ENCODE measurements at regions not wholly inside any gene's neighbourhood (a gene's known extent, or its start where the extent isn't known, plus 50 kb on each side); places are given as distances from the start of the nearest gene placed in this dataset.

- no peaks in the 10 kb centered on the region for H3K27me3 ChIP-seq
- 62 to 71% methylated on average over 5 of the region's 5 CpGs for WGBS, 2 donors
- no peaks in the 10 kb centered on the region for H3K4me1 ChIP-seq
- no peaks in the 10 kb centered on the region for H3K9me3 ChIP-seq
- H3K4me3 ChIP-seq, result no peak overlapping the region
- intact Hi-C loops (cut with DNase I), result no loop called here
- H3K36me3 ChIP-seq, result no peaks in the 10 kb centered on the region
- DNase-seq, result no peak
- no peak overlapping the region for H3K27ac ChIP-seq
- TF ChIP-seq POLR2AphosphoS5 (IDR thresholded peaks at IDR 0.05) (no peak), EP300 (IDR thresholded peaks at IDR 0.05) (no peak), POLR2A (IDR thresholded peaks at IDR 0.05) (no peak)
- TF ChIP-seq, protein P1, sequence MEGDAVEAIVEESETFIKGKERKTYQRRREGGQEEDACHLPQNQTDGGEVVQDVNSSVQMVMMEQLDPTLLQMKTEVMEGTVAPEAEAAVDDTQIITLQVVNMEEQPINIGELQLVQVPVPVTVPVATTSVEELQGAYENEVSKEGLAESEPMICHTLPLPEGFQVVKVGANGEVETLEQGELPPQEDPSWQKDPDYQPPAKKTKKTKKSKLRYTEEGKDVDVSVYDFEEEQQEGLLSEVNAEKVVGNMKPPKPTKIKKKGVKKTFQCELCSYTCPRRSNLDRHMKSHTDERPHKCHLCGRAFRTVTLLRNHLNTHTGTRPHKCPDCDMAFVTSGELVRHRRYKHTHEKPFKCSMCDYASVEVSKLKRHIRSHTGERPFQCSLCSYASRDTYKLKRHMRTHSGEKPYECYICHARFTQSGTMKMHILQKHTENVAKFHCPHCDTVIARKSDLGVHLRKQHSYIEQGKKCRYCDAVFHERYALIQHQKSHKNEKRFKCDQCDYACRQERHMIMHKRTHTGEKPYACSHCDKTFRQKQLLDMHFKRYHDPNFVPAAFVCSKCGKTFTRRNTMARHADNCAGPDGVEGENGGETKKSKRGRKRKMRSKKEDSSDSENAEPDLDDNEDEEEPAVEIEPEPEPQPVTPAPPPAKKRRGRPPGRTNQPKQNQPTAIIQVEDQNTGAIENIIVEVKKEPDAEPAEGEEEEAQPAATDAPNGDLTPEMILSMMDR (IDR thresholded peaks at IDR 0.05), result no peak
Observed at GRCh38 chr13:22127277-22128164, 456.6 kb downstream of the FGF9 start.

DNA sequence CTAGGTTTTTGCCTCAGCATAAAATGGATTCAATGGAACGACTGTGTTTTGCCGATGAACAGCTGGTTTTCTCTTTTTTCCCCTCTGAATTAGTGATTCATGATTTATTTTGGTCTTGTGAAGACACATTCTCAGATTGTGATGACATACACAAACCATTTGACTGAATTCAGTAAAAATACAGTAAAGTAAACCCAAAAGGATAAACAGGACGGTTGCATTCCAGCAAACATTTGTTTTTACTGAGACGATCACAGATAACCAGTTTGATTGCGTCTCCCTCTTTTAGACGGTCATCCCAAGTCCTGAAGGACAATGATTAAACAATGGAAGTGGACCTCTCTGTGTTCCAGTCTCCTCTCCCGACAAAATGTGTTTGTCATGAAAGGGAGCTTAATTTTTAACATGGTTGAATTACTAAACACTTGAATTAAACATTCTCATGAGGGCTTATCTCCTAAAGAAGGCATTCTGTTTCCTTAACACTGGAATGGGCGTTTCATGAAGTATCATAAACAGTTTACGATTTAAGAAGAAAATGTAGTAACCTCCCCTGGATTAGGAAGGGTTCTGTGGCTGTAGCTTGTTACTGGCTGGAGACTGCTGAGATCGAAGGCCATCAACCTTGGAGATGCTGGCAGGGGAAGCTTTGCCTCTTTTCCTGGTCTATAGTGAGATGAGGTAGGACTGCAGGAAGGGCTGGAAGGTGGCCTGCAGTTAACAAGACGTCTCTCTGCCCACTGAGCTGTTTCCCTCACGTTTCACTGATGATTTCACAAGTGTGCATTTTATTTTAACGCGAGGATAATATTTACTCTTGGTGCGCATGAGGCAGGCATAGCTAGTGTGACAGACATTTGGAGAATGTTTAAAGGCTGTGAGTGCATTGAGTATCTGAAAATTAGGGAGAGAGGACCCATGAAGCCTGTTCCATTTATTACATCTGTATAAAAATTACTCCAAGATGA lies 457.9 kb downstream of the FGF9 start:
- Histone ChIP-seq H3K36me3 (no peaks in the 10 kb centered on the region), H3K27me3 (no peaks in the 10 kb centered on the region), H3K4me3 (no peak overlapping the region), H3K4me1 (no peaks in the 10 kb centered on the region), H3K9me3 (no peaks in the 10 kb centered on the region), H3K27ac (no peak overlapping the region)
- TF ChIP-seq POLR2A (IDR thresholded peaks at IDR 0.05), result no peak
- TF ChIP-seq, protein P1 (IDR thresholded peaks at IDR 0.05), result no peak
- intact Hi-C loops (cut with DNase I), result no loop called here
- 27 to 65% methylated on average over 15 of the region's 15 CpGs for WGBS, 2 donors
- DNase-seq, result no peak

- no peaks in the 10 kb centered on the region for H3K9me3 ChIP-seq
- intact Hi-C loops (cut with DNase I), result no loop called here
- H3K4me3 ChIP-seq, result no peak overlapping the region
- no peaks in the 10 kb centered on the region for H3K4me1 ChIP-seq
- no peaks in the 10 kb centered on the region for H3K36me3 ChIP-seq
- H3K27me3 ChIP-seq, result no peaks in the 10 kb centered on the region
- DNase-seq, result no peak
- H3K27ac ChIP-seq, result no peak overlapping the region
- TF ChIP-seq POLR2A (IDR thresholded peaks at IDR 0.05) (no peak), EP300 (IDR thresholded peaks at IDR 0.05) (no peak), POLR2AphosphoS5 (IDR thresholded peaks at IDR 0.05) (no peak)
- TF ChIP-seq, protein P1 (IDR thresholded peaks at IDR 0.05), result no peak
- 78 to 86% methylated on average over 1 of the region's 1 CpG for WGBS, 2 donors
Observed at GRCh38 chr13:22130254-22130653, 459.4 kb downstream of the FGF9 start.

DNA sequence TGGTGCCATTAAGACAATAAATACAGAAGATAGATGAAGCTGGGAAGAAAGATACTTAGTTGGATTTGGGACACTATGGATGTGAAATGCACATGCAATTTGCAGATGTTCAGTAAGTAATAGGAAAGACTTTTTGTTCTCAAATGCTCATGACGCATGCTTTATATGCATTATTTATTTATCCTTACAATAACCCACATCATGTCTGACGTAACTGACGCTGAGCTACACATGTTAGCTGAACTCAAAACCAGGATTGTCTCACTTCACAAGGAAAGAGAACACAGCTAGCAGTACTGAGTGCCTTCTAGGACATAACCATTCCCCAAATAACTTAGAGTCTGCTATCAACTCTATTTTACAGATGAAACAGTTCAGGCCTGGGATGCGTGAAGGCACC lies 463.4 kb downstream of the FGF9 start:
- intact Hi-C loops (cut with DNase I), result no loop called here
- Histone ChIP-seq H3K4me1 (no peaks in the 10 kb centered on the region), H3K4me3 (no peak overlapping the region), H3K27me3 (no peaks in the 10 kb centered on the region), H3K9me3 (no peaks in the 10 kb centered on the region), H3K36me3 (no peaks in the 10 kb centered on the region), H3K27ac (no peak overlapping the region)
- TF ChIP-seq POLR2A (IDR thresholded peaks at IDR 0.05) (no peak), EP300 (IDR thresholded peaks at IDR 0.05) (no peak), POLR2AphosphoS5 (IDR thresholded peaks at IDR 0.05) (no peak)
- TF ChIP-seq, protein P1 (IDR thresholded peaks at IDR 0.05), result no peak
- no peak for DNase-seq
- WGBS, 2 donors, result 92 to 96% methylated on average over 4 of the region's 4 CpGs
